HFFc6 (cell line): ENCODE measurements at regions not wholly inside any gene's neighbourhood (a gene's known extent, or its start where the extent isn't known, plus 50 kb on each side); places are given as distances from the start of the nearest gene placed in this dataset.

Experiments used
- DNase-seq: peaks from one replicate; pipeline ENCODE4 v3.0.0-alpha.2; 2018
- H3K27ac Mint-ChIP-seq: 2 replicates; pipeline ENCODE4 v1.8.0; 2020; ENCODE audit warnings: mild to moderate bottlenecking, mixed read lengths
- H3K27me3 Mint-ChIP-seq: 2 replicates; pipeline ENCODE4 v1.8.0; 2021; ENCODE audit warnings: mild to moderate bottlenecking, moderate library complexity, mixed read lengths; ENCODE audit not compliant: insufficient read depth
- H3K36me3 Mint-ChIP-seq: 2 replicates; pipeline ENCODE4 v1.8.0; 2021; ENCODE audit warnings: low read depth, mixed read lengths
- H3K4me1 Mint-ChIP-seq: 2 replicates; pipeline ENCODE4 v1.8.0; 2020; ENCODE audit warnings: low read depth, mixed read lengths
- H3K4me3 Mint-ChIP-seq: 2 replicates; pipeline ENCODE4 v1.8.0; 2020; ENCODE audit warnings: mild to moderate bottlenecking, moderate library complexity, mixed read lengths
- H3K9me3 Mint-ChIP-seq: 2 replicates; pipeline ENCODE4 v1.8.0; 2020; ENCODE audit warnings: mild to moderate bottlenecking, mixed read lengths
- TF ChIP-seq, protein P1 (sequence below): fragments of 200-600 bp; sonication (generic); IDR thresholded peaks from 2 replicates; pipeline ENCODE4 v1.5.0; 2021; ENCODE audit warnings: antibody characterized with exemption, mild to moderate bottlenecking

GRCh38 chr11:80122211-80122610 is 681.4 kb upstream of the TENM4 start:
- Mint-ChIP-seq H3K36me3 (no peaks in the 10 kb centered on the region), H3K27me3 (peaks cover 14% of the 10 kb centered on the region), H3K9me3 (no peaks in the 10 kb centered on the region; the same call in 1 of the 2 replicates), H3K4me3 (no peak overlapping the region), H3K27ac (no peak overlapping the region), H3K4me1 (peaks cover 7% of the 10 kb centered on the region)
- TF ChIP-seq, protein P1, sequence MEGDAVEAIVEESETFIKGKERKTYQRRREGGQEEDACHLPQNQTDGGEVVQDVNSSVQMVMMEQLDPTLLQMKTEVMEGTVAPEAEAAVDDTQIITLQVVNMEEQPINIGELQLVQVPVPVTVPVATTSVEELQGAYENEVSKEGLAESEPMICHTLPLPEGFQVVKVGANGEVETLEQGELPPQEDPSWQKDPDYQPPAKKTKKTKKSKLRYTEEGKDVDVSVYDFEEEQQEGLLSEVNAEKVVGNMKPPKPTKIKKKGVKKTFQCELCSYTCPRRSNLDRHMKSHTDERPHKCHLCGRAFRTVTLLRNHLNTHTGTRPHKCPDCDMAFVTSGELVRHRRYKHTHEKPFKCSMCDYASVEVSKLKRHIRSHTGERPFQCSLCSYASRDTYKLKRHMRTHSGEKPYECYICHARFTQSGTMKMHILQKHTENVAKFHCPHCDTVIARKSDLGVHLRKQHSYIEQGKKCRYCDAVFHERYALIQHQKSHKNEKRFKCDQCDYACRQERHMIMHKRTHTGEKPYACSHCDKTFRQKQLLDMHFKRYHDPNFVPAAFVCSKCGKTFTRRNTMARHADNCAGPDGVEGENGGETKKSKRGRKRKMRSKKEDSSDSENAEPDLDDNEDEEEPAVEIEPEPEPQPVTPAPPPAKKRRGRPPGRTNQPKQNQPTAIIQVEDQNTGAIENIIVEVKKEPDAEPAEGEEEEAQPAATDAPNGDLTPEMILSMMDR: no peak
- no peak for DNase-seq

DNA sequence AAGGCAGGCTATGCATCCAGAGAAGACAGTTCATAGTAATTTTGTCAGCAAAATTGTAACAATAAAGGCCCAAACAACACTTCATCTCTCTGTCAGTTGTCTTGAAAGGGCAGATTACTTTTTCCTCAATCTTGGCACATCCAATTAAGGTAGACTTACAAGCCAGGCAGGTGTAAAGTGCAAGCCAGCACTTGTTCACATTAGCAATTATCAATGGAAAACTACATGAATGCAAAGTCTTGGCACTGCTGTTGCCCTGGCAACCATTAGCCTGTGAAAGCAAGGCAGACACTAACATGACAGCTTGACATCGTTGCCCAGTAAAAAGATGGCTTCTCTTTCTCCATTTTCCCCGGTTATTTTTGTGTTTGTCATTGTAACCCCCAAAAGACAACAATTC is 677.2 kb upstream of the TENM4 start:
- Mint-ChIP-seq H3K4me1 (no peaks in the 10 kb centered on the region), H3K27ac (no peak overlapping the region), H3K4me3 (no peak overlapping the region), H3K9me3 (no peaks in the 10 kb centered on the region), H3K27me3 (peaks cover 18% of the 10 kb centered on the region), H3K36me3 (no peaks in the 10 kb centered on the region)
- no peak for DNase-seq
- TF ChIP-seq, protein P1: no peak

DNA sequence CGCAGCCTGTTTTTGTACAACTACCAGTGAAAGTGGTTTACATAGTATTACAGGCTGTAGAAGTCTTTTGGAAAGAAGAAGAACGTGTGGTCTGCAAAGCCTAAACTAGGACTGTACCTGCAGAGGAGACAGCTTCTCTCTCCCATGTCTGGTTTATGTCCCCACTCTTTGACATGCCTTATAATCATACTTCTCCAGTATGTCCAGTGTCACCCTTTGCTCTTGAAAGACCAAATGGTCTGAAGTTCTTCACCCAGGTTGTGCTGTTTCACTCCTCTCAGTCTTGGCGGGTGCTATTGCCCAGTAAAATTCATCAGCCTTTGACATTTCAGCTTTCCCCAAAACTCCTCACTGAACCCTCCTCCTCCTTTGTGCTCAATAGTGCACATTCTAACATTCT is 676.0 kb upstream of the TENM4 start:
- TF ChIP-seq, protein P1: no peak
- H3K9me3 Mint-ChIP-seq: no peaks in the 10 kb centered on the region
- no peak for DNase-seq
- H3K4me3 Mint-ChIP-seq: no peak overlapping the region
- no peak overlapping the region for H3K27ac Mint-ChIP-seq
- H3K4me1 Mint-ChIP-seq: no peaks in the 10 kb centered on the region
- H3K27me3 Mint-ChIP-seq: peaks cover 22% of the 10 kb centered on the region
- no peaks in the 10 kb centered on the region for H3K36me3 Mint-ChIP-seq

DNA sequence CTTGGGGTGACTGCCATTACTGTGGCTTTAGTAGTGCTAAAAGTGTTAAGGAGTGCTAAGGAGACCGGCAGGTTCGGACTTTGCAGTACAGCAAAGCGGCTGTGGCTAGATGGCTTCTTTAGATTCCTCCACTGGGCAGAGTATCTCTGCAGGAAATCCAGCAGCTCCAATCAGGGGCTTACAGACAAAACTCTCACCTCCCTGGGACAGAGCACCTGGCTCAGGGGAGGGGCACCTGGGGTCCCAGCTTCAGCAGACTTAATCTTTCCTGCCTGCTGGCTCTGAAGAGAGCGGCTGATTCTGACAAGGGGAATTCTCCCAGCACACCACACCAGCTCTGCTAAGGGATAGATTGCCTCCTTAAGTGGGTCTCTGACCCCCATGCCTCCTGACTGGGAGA is 668.8 kb upstream of the TENM4 start:
- Mint-ChIP-seq H3K4me1 (peaks cover 25% of the 10 kb centered on the region), H3K27ac (no peak overlapping the region), H3K9me3 (no peaks in the 10 kb centered on the region), H3K4me3 (no peak overlapping the region), H3K27me3 (peaks cover 7% of the 10 kb centered on the region), H3K36me3 (no peaks in the 10 kb centered on the region)
- TF ChIP-seq, protein P1: no peak
- no peak for DNase-seq

GRCh38 chr11:80109031-80109430 is 668.2 kb upstream of the TENM4 start:
- DNase-seq: no peak
- TF ChIP-seq, protein P1: no peak
- Mint-ChIP-seq H3K4me1 (peaks cover 31% of the 10 kb centered on the region), H3K36me3 (no peaks in the 10 kb centered on the region), H3K27me3 (peaks cover 7% of the 10 kb centered on the region), H3K4me3 (no peak overlapping the region), H3K9me3 (no peaks in the 10 kb centered on the region), H3K27ac (no peak overlapping the region)

DNA sequence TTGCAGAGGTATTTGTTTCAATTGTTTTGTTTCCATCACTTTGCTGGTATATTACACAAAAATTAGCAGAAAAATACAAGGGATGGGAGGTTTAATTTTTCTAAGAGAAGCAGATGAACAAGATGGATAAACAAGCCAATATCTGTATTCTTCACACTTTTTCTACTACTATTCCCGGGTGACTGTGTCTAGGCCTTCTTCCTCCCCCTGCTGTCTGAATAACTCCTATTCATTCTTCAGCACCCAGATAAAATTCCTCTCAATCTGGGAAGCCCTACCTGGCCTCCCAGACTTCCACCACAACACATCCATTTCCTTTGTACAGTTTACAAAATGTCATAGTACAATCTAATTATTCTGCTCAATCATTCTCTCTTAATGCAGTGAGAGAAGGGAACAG is 666.6 kb upstream of the TENM4 start:
- Mint-ChIP-seq H3K4me3 (no peak overlapping the region), H3K27me3 (peaks cover 4% of the 10 kb centered on the region), H3K9me3 (no peaks in the 10 kb centered on the region), H3K36me3 (no peaks in the 10 kb centered on the region), H3K27ac (no peak overlapping the region), H3K4me1 (peaks cover 47% of the 10 kb centered on the region)
- TF ChIP-seq, protein P1: peak; percentile 63
- DNase-seq: no peak
